Neural progenitor cell (in vitro differentiated cells): ENCODE measurements at regions not wholly inside any gene's neighbourhood (a gene's known extent, or its start where the extent isn't known, plus 50 kb on each side); places are given as distances from the start of the nearest gene placed in this dataset.
"Not testable (repeated sequence)": the region's sequence is repeated elsewhere in the genome, so short reads cannot be mapped to it uniquely, and the experiment has no call there.

ENCODE experiments used
- DNase-seq: peaks from one replicate; pipeline ENCODE4 v3.0.0-alpha.2; 2016; ENCODE audit warnings: low spot score
- H2AFZ ChIP-seq: fragments of 200-600 bp; sonication (generic); replicated peaks from 2 replicates; pipeline ENCODE4 v1.6.1; 2016; ENCODE audit warnings: antibody characterized with exemption
- H3F3A ChIP-seq: fragments of 200-600 bp; sonication (generic); 2 replicates; pipeline ENCODE4 v1.6.1; 2016; ENCODE audit warnings: antibody characterized with exemption, low read depth
- H3K27ac ChIP-seq: fragments of 200-600 bp; sonication (generic); 2 replicates; pipeline ENCODE4 v1.5.1; 2016; ENCODE audit warnings: mild to moderate bottlenecking
- H3K27me3 ChIP-seq: fragments of 200-600 bp; sonication (generic); 2 replicates; pipeline ENCODE4 v1.6.1; 2016; ENCODE audit warnings: mild to moderate bottlenecking, moderate library complexity
- H3K36me3 ChIP-seq: fragments of 200-600 bp; sonication (generic); 2 replicates; pipeline ENCODE4 v1.5.1; 2016
- H3K4me1 ChIP-seq: fragments of 200-600 bp; sonication (generic); 2 replicates; pipeline ENCODE4 v1.6.1; 2016; ENCODE audit warnings: mixed run types
- H3K4me2 ChIP-seq: fragments of 200-600 bp; sonication (generic); 2 replicates; pipeline ENCODE4 v1.6.1; 2016
- H3K4me3 ChIP-seq: fragments of 200-600 bp; sonication (generic); 2 replicates; pipeline ENCODE4 v1.5.1; 2016
- H3K79me2 ChIP-seq: fragments of 200-600 bp; sonication (generic); 2 replicates; pipeline ENCODE4 v1.6.1; 2016; ENCODE audit warnings: low read depth
- H3K9ac ChIP-seq: fragments of 200-600 bp; sonication (generic); 2 replicates; pipeline ENCODE4 v1.6.1; 2016
- H3K9me3 ChIP-seq: fragments of 200-600 bp; sonication (generic); 2 replicates; pipeline ENCODE4 v1.5.1; 2016; ENCODE audit warnings: low read depth
- H4K20me1 ChIP-seq: fragments of 200-600 bp; sonication (generic); 2 replicates; pipeline ENCODE4 v1.6.1; 2016; ENCODE audit warnings: low read depth
- H3K27ac Mint-ChIP-seq: 3 replicates; pipeline ENCODE4 v1.8.0; 2021; ENCODE audit warnings: mixed read lengths
- H3K27me3 Mint-ChIP-seq: 2 replicates; pipeline ENCODE4 v1.8.0; 2022; ENCODE audit warnings: low read depth, mild to moderate bottlenecking, inconsistent platforms, moderate library complexity, mixed read lengths; ENCODE audit not compliant: insufficient read depth
- H3K36me3 Mint-ChIP-seq: 3 replicates; pipeline ENCODE4 v1.8.0; 2021; ENCODE audit warnings: mixed read lengths
- H3K4me1 Mint-ChIP-seq: 3 replicates; pipeline ENCODE4 v1.8.0; 2021; ENCODE audit warnings: mixed read lengths
- H3K4me3 Mint-ChIP-seq: 3 replicates; pipeline ENCODE4 v1.8.0; 2021; ENCODE audit warnings: mild to moderate bottlenecking, moderate library complexity, mixed read lengths
- H3K9me3 Mint-ChIP-seq: 3 replicates; pipeline ENCODE4 v1.8.0; 2020; ENCODE audit warnings: mixed read lengths
- EZH2 ChIP-seq: fragments of 200-600 bp; sonication (generic); IDR thresholded peaks from 2 replicates; pipeline ENCODE4 v1.6.1; 2017; ENCODE audit warnings: antibody characterized with exemption, mild to moderate bottlenecking, moderate library complexity
- EZH2phosphoT487 ChIP-seq: fragments of 200-600 bp; sonication (generic); IDR thresholded peaks from 2 replicates; pipeline ENCODE4 v1.6.1; 2017; ENCODE audit warnings: antibody characterized with exemption
- TF ChIP-seq, protein P1 (sequence below): fragments of 200-600 bp; sonication (generic); IDR thresholded peaks from 2 replicates; pipeline ENCODE4 v1.5.1; 2017; ENCODE audit warnings: antibody characterized with exemption, mild to moderate bottlenecking

DNA sequence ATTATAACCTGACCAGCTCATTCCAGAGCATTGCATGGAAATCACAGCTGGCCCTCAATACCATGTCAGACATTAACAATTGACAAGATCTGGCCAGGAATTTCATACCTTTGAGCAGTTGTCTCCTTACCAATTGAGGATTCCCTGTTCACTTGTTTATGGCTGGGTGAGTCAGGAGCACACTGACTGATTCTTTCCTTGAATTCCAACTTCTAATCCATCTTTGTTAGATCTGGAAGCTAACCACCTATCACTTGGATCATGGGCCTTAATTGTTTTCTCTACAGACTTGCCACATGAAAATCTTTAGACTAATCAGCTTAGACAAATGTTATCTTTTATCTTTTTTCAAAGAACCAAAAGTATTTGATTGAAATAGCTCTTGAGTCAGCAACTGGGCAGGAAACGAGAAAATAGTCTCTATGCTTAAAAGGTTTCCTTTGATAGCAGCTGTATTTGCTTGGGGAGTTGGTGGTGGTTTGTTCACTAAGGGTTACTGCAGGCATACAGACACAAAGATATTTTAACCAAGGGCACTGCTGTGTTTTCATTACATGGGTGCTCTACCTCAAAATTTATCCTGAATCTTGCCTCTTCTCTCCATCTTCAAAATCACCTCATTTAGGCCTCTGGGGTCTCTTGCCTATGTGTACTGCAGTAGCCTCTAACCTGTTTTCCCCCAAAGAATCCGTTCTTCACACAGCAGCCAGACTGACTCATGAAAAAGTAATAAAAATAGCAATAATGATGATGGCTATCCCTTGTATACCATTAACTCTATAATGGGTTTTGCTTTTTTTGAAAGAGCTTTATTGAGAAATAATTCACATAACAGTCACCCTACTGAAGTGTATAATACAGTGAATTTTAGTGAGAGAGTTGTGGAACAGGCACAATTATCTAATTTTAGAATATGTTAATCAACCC lies 197.0 kb upstream of the NMUR2 start:
- Histone ChIP-seq H3K27me3 (no peaks in the 10 kb centered on the region), H2AFZ (peak overlapping the region; percentile 53), H3F3A (peaks cover 16% of the 10 kb centered on the region), H3K4me3 (no peak overlapping the region), H3K9ac (no peak overlapping the region), H3K36me3 (no peaks in the 10 kb centered on the region), H3K9me3 (no peaks in the 10 kb centered on the region), H3K79me2 (no peaks in the 10 kb centered on the region), H3K27ac (peak overlapping the region; percentile 80), H3K4me1 (peaks cover 19% of the 10 kb centered on the region), H3K4me2 (peak overlapping the region; percentile 53), H4K20me1 (no peaks in the 10 kb centered on the region)
- H3K4me1 Mint-ChIP-seq: peaks cover 10% of the 10 kb centered on the region
- no peak overlapping the region for H3K4me3 Mint-ChIP-seq
- DNase-seq: no peak
- H3K27me3 Mint-ChIP-seq: no peaks in the 10 kb centered on the region
- TF ChIP-seq EZH2phosphoT487: no peak
- H3K9me3 Mint-ChIP-seq: peaks cover 3% of the 10 kb centered on the region
- no peak overlapping the region for H3K27ac Mint-ChIP-seq
- H3K36me3 Mint-ChIP-seq: no peaks in the 10 kb centered on the region

DNA sequence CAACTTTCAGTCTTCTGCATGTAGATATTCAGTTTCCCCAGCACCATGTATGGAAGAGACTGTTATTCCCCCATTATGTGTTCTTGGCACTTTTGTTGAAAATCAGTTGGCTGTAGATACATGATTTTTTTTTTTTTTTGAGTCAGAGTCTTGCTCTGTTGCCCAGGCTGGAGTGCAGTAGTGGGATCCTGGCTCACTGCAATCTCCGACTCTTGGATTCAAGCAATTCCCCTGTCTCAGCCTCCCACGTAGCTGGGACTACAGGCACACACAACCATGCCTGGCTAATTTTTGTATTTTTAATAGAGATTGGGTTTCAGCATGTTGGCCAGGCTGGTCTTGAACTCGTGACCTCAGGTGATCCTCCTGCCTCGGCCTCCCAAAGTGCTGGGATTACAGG lies 201.0 kb upstream of the NMUR2 start:
- not testable (repeated sequence) for H3K9me3 Mint-ChIP-seq, H4K20me1 ChIP-seq, H3K27me3 Mint-ChIP-seq, H3K36me3 ChIP-seq, DNase-seq, H3K27ac Mint-ChIP-seq, H3K4me3 Mint-ChIP-seq, H3K36me3 Mint-ChIP-seq, H3K4me3 ChIP-seq, H3K9ac ChIP-seq, H3K79me2 ChIP-seq, H3K4me2 ChIP-seq, H2AFZ ChIP-seq, H3K27me3 ChIP-seq, H3K9me3 ChIP-seq
- peaks cover 32% of the 10 kb centered on the region for H3K4me1 Mint-ChIP-seq
- Histone ChIP-seq H3F3A (peaks cover 33% of the 10 kb centered on the region), H3K27ac (peak overlapping the region; percentile 76), H3K4me1 (peaks cover 33% of the 10 kb centered on the region)

DNA sequence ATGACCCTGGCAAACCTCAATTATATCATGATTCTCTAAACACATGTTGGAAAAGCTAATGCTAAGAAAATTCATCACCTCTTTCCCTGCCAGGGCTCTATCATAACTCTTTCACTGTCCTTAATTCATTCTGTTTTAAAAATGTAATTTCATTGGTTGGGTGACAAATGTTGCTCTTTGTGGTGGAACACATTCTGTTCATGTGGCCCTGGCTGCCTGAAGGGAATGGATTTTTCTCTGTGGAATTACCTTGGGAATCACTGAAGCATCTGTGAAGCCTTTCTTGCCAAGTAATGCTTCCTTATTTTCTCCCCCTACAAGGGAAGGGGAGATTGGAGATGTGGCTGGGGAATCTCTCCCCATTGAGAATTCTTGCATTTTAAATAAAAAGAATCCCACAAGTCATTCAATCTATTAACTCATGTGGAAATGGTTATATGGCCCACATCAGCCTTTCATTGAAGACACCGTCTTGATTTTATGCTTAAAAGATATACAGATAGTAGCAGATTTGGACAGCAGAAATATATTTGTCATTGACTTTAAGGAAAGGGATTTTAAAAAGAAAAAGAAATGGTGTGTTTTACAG lies 201.8 kb upstream of the NMUR2 start:
- Histone ChIP-seq H3K4me2 (peak overlapping the region; percentile 52), H3F3A (peaks cover 30% of the 10 kb centered on the region), H3K27me3 (no peaks in the 10 kb centered on the region), H4K20me1 (no peaks in the 10 kb centered on the region), H3K4me1 (peaks cover 32% of the 10 kb centered on the region), H3K36me3 (no peaks in the 10 kb centered on the region), H3K27ac (peak overlapping the region; percentile 76), H3K9ac (no peak overlapping the region), H2AFZ (no peak overlapping the region), H3K4me3 (no peak overlapping the region), H3K79me2 (no peaks in the 10 kb centered on the region), H3K9me3 (no peaks in the 10 kb centered on the region)
- Mint-ChIP-seq H3K4me1 (peaks cover 32% of the 10 kb centered on the region), H3K36me3 (no peaks in the 10 kb centered on the region), H3K4me3 (no peak overlapping the region), H3K27ac (no peak overlapping the region), H3K27me3 (no peaks in the 10 kb centered on the region), H3K9me3 (peaks cover 3% of the 10 kb centered on the region)
- no peak for TF ChIP-seq EZH2phosphoT487
- TF ChIP-seq, protein P1, sequence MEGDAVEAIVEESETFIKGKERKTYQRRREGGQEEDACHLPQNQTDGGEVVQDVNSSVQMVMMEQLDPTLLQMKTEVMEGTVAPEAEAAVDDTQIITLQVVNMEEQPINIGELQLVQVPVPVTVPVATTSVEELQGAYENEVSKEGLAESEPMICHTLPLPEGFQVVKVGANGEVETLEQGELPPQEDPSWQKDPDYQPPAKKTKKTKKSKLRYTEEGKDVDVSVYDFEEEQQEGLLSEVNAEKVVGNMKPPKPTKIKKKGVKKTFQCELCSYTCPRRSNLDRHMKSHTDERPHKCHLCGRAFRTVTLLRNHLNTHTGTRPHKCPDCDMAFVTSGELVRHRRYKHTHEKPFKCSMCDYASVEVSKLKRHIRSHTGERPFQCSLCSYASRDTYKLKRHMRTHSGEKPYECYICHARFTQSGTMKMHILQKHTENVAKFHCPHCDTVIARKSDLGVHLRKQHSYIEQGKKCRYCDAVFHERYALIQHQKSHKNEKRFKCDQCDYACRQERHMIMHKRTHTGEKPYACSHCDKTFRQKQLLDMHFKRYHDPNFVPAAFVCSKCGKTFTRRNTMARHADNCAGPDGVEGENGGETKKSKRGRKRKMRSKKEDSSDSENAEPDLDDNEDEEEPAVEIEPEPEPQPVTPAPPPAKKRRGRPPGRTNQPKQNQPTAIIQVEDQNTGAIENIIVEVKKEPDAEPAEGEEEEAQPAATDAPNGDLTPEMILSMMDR: no peak
- TF ChIP-seq EZH2: no peak
- DNase-seq: no peak

DNA sequence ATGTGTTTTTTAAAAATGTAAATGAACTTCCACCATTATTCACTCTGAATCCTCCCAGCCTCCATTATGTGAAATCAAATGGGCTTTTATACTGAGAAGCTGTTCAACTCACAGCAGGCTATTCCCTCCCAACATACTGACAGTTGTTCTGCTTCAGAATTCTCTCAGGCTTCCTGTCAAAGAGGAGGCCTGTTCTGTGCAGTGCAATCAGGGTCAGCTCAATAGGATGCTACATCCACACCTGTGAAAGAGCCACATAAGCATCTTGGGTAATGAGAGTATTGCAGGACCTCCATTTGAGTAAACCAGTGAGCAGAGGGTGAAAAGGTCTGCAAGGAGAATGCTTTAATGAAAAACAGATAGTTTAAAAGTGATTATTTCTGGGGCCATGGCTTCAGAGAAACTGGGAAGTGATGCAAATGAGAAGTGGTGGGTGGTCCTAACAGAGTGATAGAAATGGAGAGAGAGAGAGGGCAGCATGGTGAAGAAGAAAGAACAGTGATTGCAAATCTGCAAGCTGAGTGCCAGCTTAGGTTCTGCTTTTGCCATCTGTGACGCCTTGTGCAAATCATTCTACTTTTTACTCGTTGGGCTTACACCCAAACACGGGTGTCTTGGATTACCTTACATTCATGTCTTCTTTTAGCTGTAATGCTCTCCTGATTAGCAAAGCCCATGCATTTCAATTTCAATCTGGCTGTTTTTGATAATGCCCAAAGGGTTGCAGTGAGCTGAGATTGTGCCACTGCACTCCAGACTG lies 202.5 kb upstream of the NMUR2 start:
- Histone ChIP-seq H3K9me3 (no peaks in the 10 kb centered on the region), H3K36me3 (no peaks in the 10 kb centered on the region), H3K4me1 (peaks cover 25% of the 10 kb centered on the region), H3K27ac (peak overlapping the region; percentile 76), H3K79me2 (no peaks in the 10 kb centered on the region), H3K9ac (no peak overlapping the region), H3K4me2 (peak overlapping the region; percentile 52), H3K4me3 (no peak overlapping the region), H4K20me1 (no peaks in the 10 kb centered on the region), H3F3A (peaks cover 24% of the 10 kb centered on the region), H2AFZ (no peak overlapping the region), H3K27me3 (no peaks in the 10 kb centered on the region)
- Mint-ChIP-seq H3K4me1 (peaks cover 32% of the 10 kb centered on the region), H3K4me3 (no peak overlapping the region), H3K27me3 (no peaks in the 10 kb centered on the region), H3K36me3 (no peaks in the 10 kb centered on the region), H3K27ac (peak overlapping the region; percentile 7), H3K9me3 (peaks cover 3% of the 10 kb centered on the region)
- DNase-seq: peak; percentile 63
- TF ChIP-seq EZH2: no peak
- no peak for TF ChIP-seq EZH2phosphoT487
- TF ChIP-seq, protein P1: no peak
